Activated naive CD8-positive, alpha-beta T cell treated with anti-CD3 and anti-CD28 coated beads for 36 hours (primary cell): ENCODE measurements at regions not wholly inside any gene's neighbourhood (a gene's known extent, or its start where the extent isn't known, plus 50 kb on each side); places are given as distances from the start of the nearest gene placed in this dataset.
"Not testable (repeated sequence)": the region's sequence is repeated elsewhere in the genome, so short reads cannot be mapped to it uniquely, and the experiment has no call there.

Experiments
- DNase-seq: peaks from one replicate; pipeline ENCODE4 v3.0.0; 2021
- H3K27ac Mint-ChIP-seq: one replicate; pipeline ENCODE4 v1.8.0; 2022; ENCODE audit warnings: mild to moderate bottlenecking, moderate library complexity, mixed read lengths
- H3K27me3 Mint-ChIP-seq: one replicate; pipeline ENCODE4 v1.8.0; 2022; ENCODE audit warnings: mild to moderate bottlenecking, mixed read lengths
- H3K36me3 Mint-ChIP-seq: one replicate; pipeline ENCODE4 v1.8.0; 2021; ENCODE audit warnings: mild to moderate bottlenecking, mixed read lengths
- H3K4me1 Mint-ChIP-seq: one replicate; pipeline ENCODE4 v1.8.0; 2021; ENCODE audit warnings: mixed read lengths
- H3K4me3 Mint-ChIP-seq: one replicate; pipeline ENCODE4 v1.8.0; 2022; ENCODE audit warnings: mild to moderate bottlenecking, moderate library complexity, mixed read lengths
- H3K9me3 Mint-ChIP-seq: one replicate; pipeline ENCODE4 v1.8.0; 2022; ENCODE audit warnings: mixed read lengths

GRCh38 chr14:98919434-98919833 lies 352.6 kb downstream of the BCL11B start:
- Mint-ChIP-seq H3K4me3 (no peak overlapping the region), H3K36me3 (peaks cover 7% of the 10 kb centered on the region), H3K27ac (no peak overlapping the region), H3K4me1 (peaks cover 10% of the 10 kb centered on the region), H3K27me3 (no peaks in the 10 kb centered on the region), H3K9me3 (peaks cover 17% of the 10 kb centered on the region)
- no peak for DNase-seq

- Mint-ChIP-seq H3K4me1 (peaks cover 24% of the 10 kb centered on the region), H3K36me3 (peaks cover 11% of the 10 kb centered on the region), H3K9me3 (peaks cover 17% of the 10 kb centered on the region)
- H3K27me3 Mint-ChIP-seq, H3K4me3 Mint-ChIP-seq, DNase-seq, H3K27ac Mint-ChIP-seq: not testable (repeated sequence)
Measured at GRCh38 chr14:98921306-98921705, 350.7 kb downstream of the BCL11B start.

- Mint-ChIP-seq H3K36me3 (peaks cover 11% of the 10 kb centered on the region), H3K9me3 (peaks cover 17% of the 10 kb centered on the region), H3K4me3 (no peak overlapping the region), H3K4me1 (peaks cover 30% of the 10 kb centered on the region), H3K27ac (no peak overlapping the region), H3K27me3 (no peaks in the 10 kb centered on the region)
- no peak for DNase-seq
Measured at GRCh38 chr14:98923596-98923995, 348.4 kb downstream of the BCL11B start.

- no peak for DNase-seq
- H3K27me3 Mint-ChIP-seq: no peaks in the 10 kb centered on the region
- H3K4me3 Mint-ChIP-seq: no peak overlapping the region
- no peak overlapping the region for H3K27ac Mint-ChIP-seq
- H3K9me3 Mint-ChIP-seq: peaks cover 17% of the 10 kb centered on the region
- H3K4me1 Mint-ChIP-seq: peaks cover 34% of the 10 kb centered on the region
- peaks cover 11% of the 10 kb centered on the region for H3K36me3 Mint-ChIP-seq
Measured at GRCh38 chr14:98924046-98924445, 348.0 kb downstream of the BCL11B start.

GRCh38 chr14:98925354-98926040 lies 346.5 kb downstream of the BCL11B start:
- Mint-ChIP-seq H3K9me3 (peaks cover 17% of the 10 kb centered on the region), H3K36me3 (peaks cover 11% of the 10 kb centered on the region), H3K27ac (peak overlapping the region; percentile 28), H3K4me1 (peaks cover 40% of the 10 kb centered on the region), H3K27me3 (no peaks in the 10 kb centered on the region), H3K4me3 (peak overlapping the region; percentile 20)
- no peak for DNase-seq

- H3K4me1 Mint-ChIP-seq: peaks cover 47% of the 10 kb centered on the region
- no peaks in the 10 kb centered on the region for H3K27me3 Mint-ChIP-seq
- H3K9me3 Mint-ChIP-seq: peaks cover 12% of the 10 kb centered on the region
- DNase-seq: peak; percentile 19
- H3K27ac Mint-ChIP-seq: peak overlapping the region; percentile 28
- peak overlapping the region; percentile 15 for H3K4me3 Mint-ChIP-seq
- peaks cover 11% of the 10 kb centered on the region for H3K36me3 Mint-ChIP-seq
Measured at GRCh38 chr14:98926146-98926545, 345.9 kb downstream of the BCL11B start.

GRCh38 chr14:98926801-98927200 lies 345.2 kb downstream of the BCL11B start:
- Mint-ChIP-seq H3K4me3 (no peak overlapping the region), H3K9me3 (peaks cover 9% of the 10 kb centered on the region), H3K27ac (no peak overlapping the region), H3K27me3 (no peaks in the 10 kb centered on the region), H3K36me3 (peaks cover 14% of the 10 kb centered on the region), H3K4me1 (peaks cover 53% of the 10 kb centered on the region)
- DNase-seq: no peak

GRCh38 chr14:98927986-98928385 lies 344.0 kb downstream of the BCL11B start:
- H3K4me3 Mint-ChIP-seq: no peak overlapping the region
- no peak for DNase-seq
- no peaks in the 10 kb centered on the region for H3K27me3 Mint-ChIP-seq
- peaks cover 65% of the 10 kb centered on the region for H3K4me1 Mint-ChIP-seq
- peaks cover 12% of the 10 kb centered on the region for H3K36me3 Mint-ChIP-seq
- no peaks in the 10 kb centered on the region for H3K9me3 Mint-ChIP-seq
- no peak overlapping the region for H3K27ac Mint-ChIP-seq

GRCh38 chr14:98928418-98928817 lies 343.6 kb downstream of the BCL11B start:
- Mint-ChIP-seq H3K36me3 (peaks cover 14% of the 10 kb centered on the region), H3K27me3 (no peaks in the 10 kb centered on the region), H3K27ac (no peak overlapping the region), H3K4me1 (peaks cover 70% of the 10 kb centered on the region), H3K9me3 (peaks cover 2% of the 10 kb centered on the region), H3K4me3 (no peak overlapping the region)
- no peak for DNase-seq

GRCh38 chr14:98931126-98931525 lies 340.9 kb downstream of the BCL11B start:
- Mint-ChIP-seq H3K4me1 (peaks cover 78% of the 10 kb centered on the region), H3K36me3 (peaks cover 18% of the 10 kb centered on the region), H3K27ac (peak overlapping the region; percentile 92), H3K27me3 (no peaks in the 10 kb centered on the region), H3K9me3 (peaks cover 16% of the 10 kb centered on the region), H3K4me3 (no peak overlapping the region)
- no peak for DNase-seq

GRCh38 chr14:98931911-98932310 lies 340.1 kb downstream of the BCL11B start:
- peaks cover 75% of the 10 kb centered on the region for H3K4me1 Mint-ChIP-seq
- H3K9me3 Mint-ChIP-seq: peaks cover 16% of the 10 kb centered on the region
- peak overlapping the region; percentile 56 for H3K4me3 Mint-ChIP-seq
- peaks cover 18% of the 10 kb centered on the region for H3K36me3 Mint-ChIP-seq
- no peaks in the 10 kb centered on the region for H3K27me3 Mint-ChIP-seq
- peak overlapping the region; percentile 92 for H3K27ac Mint-ChIP-seq
- peak; percentile 52 for DNase-seq

- Mint-ChIP-seq H3K9me3 (peaks cover 17% of the 10 kb centered on the region), H3K4me3 (peak overlapping the region; percentile 56), H3K27ac (peak overlapping the region; percentile 92), H3K36me3 (peaks cover 18% of the 10 kb centered on the region), H3K27me3 (no peaks in the 10 kb centered on the region), H3K4me1 (peaks cover 77% of the 10 kb centered on the region)
- DNase-seq: no peak
Measured at GRCh38 chr14:98932431-98933325, 339.3 kb downstream of the BCL11B start.

GRCh38 chr14:98934569-98934968 lies 337.4 kb downstream of the BCL11B start:
- H3K27me3 Mint-ChIP-seq, DNase-seq, H3K4me3 Mint-ChIP-seq: not testable (repeated sequence)
- peaks cover 17% of the 10 kb centered on the region for H3K9me3 Mint-ChIP-seq
- H3K27ac Mint-ChIP-seq: peak overlapping the region; percentile 83
- H3K4me1 Mint-ChIP-seq: peaks cover 76% of the 10 kb centered on the region
- peaks cover 21% of the 10 kb centered on the region for H3K36me3 Mint-ChIP-seq

- peaks cover 21% of the 10 kb centered on the region for H3K36me3 Mint-ChIP-seq
- peaks cover 17% of the 10 kb centered on the region for H3K9me3 Mint-ChIP-seq
- H3K27me3 Mint-ChIP-seq: no peaks in the 10 kb centered on the region
- no peak overlapping the region for H3K4me3 Mint-ChIP-seq
- H3K27ac Mint-ChIP-seq: no peak overlapping the region
- H3K4me1 Mint-ChIP-seq: peaks cover 80% of the 10 kb centered on the region
- DNase-seq: no peak
Measured at GRCh38 chr14:98935921-98936320, 336.1 kb downstream of the BCL11B start.

- peaks cover 17% of the 10 kb centered on the region for H3K9me3 Mint-ChIP-seq
- H3K4me3 Mint-ChIP-seq: no peak overlapping the region
- H3K36me3 Mint-ChIP-seq: peaks cover 15% of the 10 kb centered on the region
- no peak for DNase-seq
- H3K27me3 Mint-ChIP-seq: no peaks in the 10 kb centered on the region
- peak overlapping the region; percentile 11 for H3K27ac Mint-ChIP-seq
- peaks cover 77% of the 10 kb centered on the region for H3K4me1 Mint-ChIP-seq
Measured at GRCh38 chr14:98937021-98937420, 335.0 kb downstream of the BCL11B start.
